ENCODE measurements at regions not wholly inside any gene's neighbourhood (a gene's known extent, or its start where the extent isn't known, plus 50 kb on each side); places are given as distances from the start of the nearest gene placed in this dataset.
"Not testable (repeated sequence)": the region's sequence is repeated elsewhere in the genome, so short reads cannot be mapped to it uniquely, and the experiment has no call there.

DNA sequence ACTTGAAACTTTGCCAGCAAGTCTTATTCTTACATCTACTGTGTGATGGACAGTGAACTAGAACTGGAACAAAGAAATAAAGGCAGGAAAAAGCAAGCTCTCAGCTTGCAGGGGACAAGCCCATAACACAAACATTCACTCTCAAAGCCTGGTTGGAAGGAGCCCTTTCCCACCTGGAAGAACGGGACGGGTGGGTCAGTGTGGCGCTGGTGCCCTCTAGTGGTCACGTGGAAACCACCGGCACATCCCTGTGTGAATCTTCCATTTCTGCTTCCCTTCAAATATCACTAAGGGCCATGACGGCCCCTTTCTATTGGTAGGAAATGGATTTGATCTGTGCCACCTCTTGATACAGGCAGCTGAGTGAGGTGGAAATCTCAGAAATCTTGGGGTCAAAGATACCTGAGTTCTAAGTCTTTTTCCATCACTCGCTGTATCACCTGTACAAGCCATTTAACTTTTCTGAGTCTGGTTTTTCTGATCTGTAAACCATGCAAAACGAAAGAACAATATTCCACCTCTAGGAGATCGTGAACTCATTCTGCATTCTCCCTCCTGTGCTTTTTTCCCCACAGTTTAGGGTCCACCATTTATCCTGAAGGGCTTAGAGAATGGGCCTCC, 211.6 kb downstream of the MSX2 start:
- no TSS peak for BruUV-seq (replicated peaks)
- H3K79me2 ChIP-seq (ENCODE audit: low read length): no peaks in the 10 kb centered on the region
- no peaks in the 10 kb centered on the region for H3F3A ChIP-seq (ENCODE audit: low read length, unreplicated experiment)
- ATAC-seq (peak; percentile 80), DNase-seq (peak; percentile 61)
- no peaks in the 10 kb centered on the region for H4K20me1 ChIP-seq (ENCODE audit: low read length)
- H2AFZ ChIP-seq (ENCODE audit: low read length): no peak overlapping the region
- H3K36me3 ChIP-seq (ENCODE audit: low read depth, low read length): no peaks in the 10 kb centered on the region
- TF ChIP-seq EZH2phosphoT487 (IDR thresholded peaks at IDR 0.05; ENCODE audit: borderline replicate concordance, low read length): no peak
- TF ChIP-seq, protein P1, sequence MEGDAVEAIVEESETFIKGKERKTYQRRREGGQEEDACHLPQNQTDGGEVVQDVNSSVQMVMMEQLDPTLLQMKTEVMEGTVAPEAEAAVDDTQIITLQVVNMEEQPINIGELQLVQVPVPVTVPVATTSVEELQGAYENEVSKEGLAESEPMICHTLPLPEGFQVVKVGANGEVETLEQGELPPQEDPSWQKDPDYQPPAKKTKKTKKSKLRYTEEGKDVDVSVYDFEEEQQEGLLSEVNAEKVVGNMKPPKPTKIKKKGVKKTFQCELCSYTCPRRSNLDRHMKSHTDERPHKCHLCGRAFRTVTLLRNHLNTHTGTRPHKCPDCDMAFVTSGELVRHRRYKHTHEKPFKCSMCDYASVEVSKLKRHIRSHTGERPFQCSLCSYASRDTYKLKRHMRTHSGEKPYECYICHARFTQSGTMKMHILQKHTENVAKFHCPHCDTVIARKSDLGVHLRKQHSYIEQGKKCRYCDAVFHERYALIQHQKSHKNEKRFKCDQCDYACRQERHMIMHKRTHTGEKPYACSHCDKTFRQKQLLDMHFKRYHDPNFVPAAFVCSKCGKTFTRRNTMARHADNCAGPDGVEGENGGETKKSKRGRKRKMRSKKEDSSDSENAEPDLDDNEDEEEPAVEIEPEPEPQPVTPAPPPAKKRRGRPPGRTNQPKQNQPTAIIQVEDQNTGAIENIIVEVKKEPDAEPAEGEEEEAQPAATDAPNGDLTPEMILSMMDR (conservative IDR thresholded peaks at IDR 0.05; ENCODE audit: low read depth, low read length): peak; percentile 82
- H3K9me3 ChIP-seq (ENCODE audit: low read length): no peaks in the 10 kb centered on the region
- ChIA-PET POLR2A (ENCODE audit: unreplicated experiment) (no interaction called here), CTCF (no interaction called here)
- H3K9me2 ChIP-seq (replicated peaks; ENCODE audit: low read length): no peaks in the 10 kb centered on the region
- no peak overlapping the region for H3K9ac ChIP-seq (ENCODE audit: low read length)
- no peak overlapping the region for H3K27ac ChIP-seq (ENCODE audit: low read length)
- H3K4me3 ChIP-seq (ENCODE audit: low read length): no peak overlapping the region
- no peak overlapping the region for H3K4me2 ChIP-seq (ENCODE audit: low read length)
- H3K27me3 ChIP-seq (ENCODE audit: low read length): peaks cover 8% of the 10 kb centered on the region
- intact Hi-C loops (cut with micrococcal nuclease): loop anchor here (5.0 kb wide), 1 partner anchor 519 kb away; no protein-coding TSS in a partner anchor
- no peaks in the 10 kb centered on the region for H3K4me1 ChIP-seq (ENCODE audit: insufficient read depth, low read length)

DNA sequence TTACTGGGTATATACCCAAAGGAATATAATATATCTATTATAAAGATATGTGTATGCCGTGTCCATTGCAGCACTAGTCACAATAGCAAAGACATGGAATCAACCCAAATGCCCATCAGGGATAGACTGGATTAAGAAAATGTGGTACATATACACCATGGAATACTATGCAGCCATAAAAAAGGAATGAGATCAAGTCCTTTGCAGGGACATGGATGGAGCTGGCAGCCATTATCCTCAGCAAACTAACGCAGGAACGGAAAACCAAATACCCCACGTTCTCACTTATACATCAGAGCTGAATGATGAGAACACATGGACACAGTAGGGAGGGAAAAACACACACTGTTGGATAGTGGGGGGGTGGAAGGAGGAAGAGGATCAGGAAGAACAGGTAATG, 206.7 kb downstream of the MSX2 start:
- H3K79me2 ChIP-seq (ENCODE audit: low read length); intact Hi-C loops (cut with micrococcal nuclease); H3K9me2 ChIP-seq (replicated peaks; ENCODE audit: low read length); H3K4me3 ChIP-seq (ENCODE audit: low read length); BruUV-seq (replicated peaks); DNase-seq; CTCF ChIA-PET; H3K4me2 ChIP-seq (ENCODE audit: low read length); H4K20me1 ChIP-seq (ENCODE audit: low read length); H2AFZ ChIP-seq (ENCODE audit: low read length); H3K4me1 ChIP-seq (ENCODE audit: insufficient read depth, low read length); H3K27me3 ChIP-seq (ENCODE audit: low read length); H3F3A ChIP-seq (ENCODE audit: low read length, unreplicated experiment); H3K9me3 ChIP-seq (ENCODE audit: low read length); H3K36me3 ChIP-seq (ENCODE audit: low read depth, low read length); ATAC-seq; H3K9ac ChIP-seq (ENCODE audit: low read length); H3K27ac ChIP-seq (ENCODE audit: low read length): not testable (repeated sequence)
- POLR2A ChIA-PET (ENCODE audit: unreplicated experiment): interaction anchor here (0.6 kb wide), 1 partner anchor 11 kb away, joined by 3 read pairs; no protein-coding TSS in a partner anchor

DNA sequence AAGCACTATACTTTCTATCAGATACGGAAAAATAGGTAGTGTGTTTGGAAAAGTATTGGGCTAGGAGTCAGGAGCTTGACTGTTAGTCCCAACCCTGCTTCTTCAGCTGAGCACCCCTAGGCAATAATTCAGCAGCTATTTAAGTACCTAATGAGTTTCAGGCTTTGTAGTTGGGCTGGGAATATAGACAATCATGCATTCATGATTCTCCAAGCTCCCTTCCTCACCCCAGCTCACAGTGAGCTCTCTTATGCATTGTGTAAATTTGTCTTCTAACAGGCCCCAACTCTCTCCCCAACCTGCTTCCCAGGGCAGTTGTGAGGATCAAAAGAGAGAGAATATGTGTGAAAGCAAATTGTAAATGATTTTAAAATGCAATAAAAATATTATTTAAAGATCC, 201.2 kb downstream of the MSX2 start:
- Histone ChIP-seq H3K9me2 (replicated peaks; ENCODE audit: low read length) (no peaks in the 10 kb centered on the region), H3K4me2 (ENCODE audit: low read length) (no peak overlapping the region), H4K20me1 (ENCODE audit: low read length) (no peaks in the 10 kb centered on the region), H3K4me3 (ENCODE audit: low read length) (no peak overlapping the region), H3K9ac (ENCODE audit: low read length) (no peak overlapping the region), H3K9me3 (ENCODE audit: low read length) (no peaks in the 10 kb centered on the region), H2AFZ (ENCODE audit: low read length) (no peak overlapping the region), H3K36me3 (ENCODE audit: low read depth, low read length) (no peaks in the 10 kb centered on the region), H3K27ac (ENCODE audit: low read length) (no peak overlapping the region), H3K79me2 (ENCODE audit: low read length) (no peaks in the 10 kb centered on the region), H3K27me3 (ENCODE audit: low read length) (peaks cover 22% of the 10 kb centered on the region; the same call in 1 of the 2 replicates), H3K4me1 (ENCODE audit: insufficient read depth, low read length) (no peaks in the 10 kb centered on the region), H3F3A (ENCODE audit: low read length, unreplicated experiment) (no peaks in the 10 kb centered on the region)
- intact Hi-C loops (cut with micrococcal nuclease): no loop called here
- no TSS peak for BruUV-seq (replicated peaks)
- ChIA-PET CTCF (no interaction called here), POLR2A (ENCODE audit: unreplicated experiment) (no interaction called here)
- TF ChIP-seq, protein P1 (conservative IDR thresholded peaks at IDR 0.05; ENCODE audit: low read depth, low read length): no peak
- TF ChIP-seq EZH2 (IDR thresholded peaks at IDR 0.05; ENCODE audit: low read length, unreplicated experiment) (no peak), EZH2phosphoT487 (IDR thresholded peaks at IDR 0.05; ENCODE audit: borderline replicate concordance, low read length) (no peak)
- DNase-seq (no peak), ATAC-seq (no peak)
